A549 (cell line): ENCODE measurements at regions not wholly inside any gene's neighbourhood (a gene's known extent, or its start where the extent isn't known, plus 50 kb on each side); places are given as distances from the start of the nearest gene placed in this dataset.

Experiments
- CTCF ChIP-seq: fragments of >200 bp; sonication (Bioruptor Twin); formaldehyde crosslinking; IDR thresholded peaks from 3 replicates; pipeline ENCODE4 v1.5.1; 2016
- MAZ ChIP-seq: fragments of 150-350 bp; IDR thresholded peaks from 2 replicates; pipeline ENCODE4 v1.6.1; 2014; ENCODE audit warnings: antibody characterized with exemption, low read depth, low read length, borderline replicate concordance

GRCh38 chr19:22503524-22503923, 81.4 kb upstream of the ZNF98 start:
- no peak for TF ChIP-seq CTCF
- TF ChIP-seq MAZ, result no peak
